GM23338 (cell line): ENCODE measurements at regions not wholly inside any gene's neighbourhood (a gene's known extent, or its start where the extent isn't known, plus 50 kb on each side); places are given as distances from the start of the nearest gene placed in this dataset.

Source experiments
- ATAC-seq: fragments of 200-7000 bp; cut with Tn5 transposase; 3 replicates; pipeline ENCODE4 v1.9.1; 2020
- DNase-seq: peaks from one replicate; pipeline ENCODE4 v3.0.0-alpha.2; 2015; ENCODE audit warnings: low spot score
- H2AFZ ChIP-seq: fragments of 200-600 bp; sonication (generic); 2 replicates; pipeline ENCODE4 v1.8.0; 2016; ENCODE audit warnings: antibody characterized with exemption, mild to moderate bottlenecking, moderate library complexity
- H3F3A ChIP-seq: fragments of 200-600 bp; sonication (generic); replicated peaks from 2 replicates; pipeline ENCODE4 v1.8.0; 2017; ENCODE audit warnings: antibody characterized with exemption, mixed run types, low read depth
- H3K27ac ChIP-seq: fragments of 200-600 bp; sonication (generic); 2 replicates; pipeline ENCODE4 v1.6.1; 2016; ENCODE audit warnings: low read depth
- H3K27me3 ChIP-seq: fragments of 200-600 bp; sonication (generic); 2 replicates; pipeline ENCODE4 v1.8.0; 2016; ENCODE audit warnings: mild to moderate bottlenecking, mixed run types, moderate library complexity; ENCODE audit not compliant: insufficient read depth
- H3K36me3 ChIP-seq: fragments of 200-600 bp; sonication (generic); 2 replicates; pipeline ENCODE4 v1.8.0; 2016; ENCODE audit warnings: mild to moderate bottlenecking; ENCODE audit not compliant: insufficient read depth
- H3K4me1 ChIP-seq: fragments of 200-600 bp; sonication (generic); 2 replicates; pipeline ENCODE4 v1.8.0; 2016; ENCODE audit warnings: mild to moderate bottlenecking, moderate library complexity; ENCODE audit not compliant: insufficient read depth
- H3K4me2 ChIP-seq: fragments of 200-600 bp; sonication (generic); 2 replicates; pipeline ENCODE4 v1.7.1; 2017; ENCODE audit warnings: mixed run types
- H3K4me3 ChIP-seq: fragments of 200-600 bp; sonication (generic); 2 replicates; pipeline ENCODE4 v1.6.1; 2016; ENCODE audit warnings: mixed run types
- H3K79me2 ChIP-seq: fragments of 200-600 bp; sonication (generic); replicated peaks from 2 replicates; pipeline ENCODE4 v1.8.0; 2017; ENCODE audit warnings: mild to moderate bottlenecking; ENCODE audit not compliant: insufficient read depth
- H3K9me2 ChIP-seq: fragments of 200-600 bp; sonication (generic); 2 replicates; pipeline ENCODE4 v1.8.0; 2017; ENCODE audit not compliant: insufficient read depth
- H4K20me1 ChIP-seq: fragments of 200-600 bp; sonication (generic); replicated peaks from 2 replicates; pipeline ENCODE4 v1.8.0; 2017; ENCODE audit warnings: mild to moderate bottlenecking; ENCODE audit not compliant: insufficient read depth
- H3K27ac Mint-ChIP-seq: 2 replicates; pipeline ENCODE4 v1.8.0; 2020; ENCODE audit warnings: inconsistent platforms, mild to moderate bottlenecking, moderate library complexity, mixed read lengths
- H3K27me3 Mint-ChIP-seq: 3 replicates; pipeline ENCODE4 v1.8.0; 2022; ENCODE audit warnings: low read depth, mild to moderate bottlenecking, moderate library complexity, mixed read lengths, inconsistent platforms; ENCODE audit not compliant: insufficient read depth, poor library complexity
- H3K36me3 Mint-ChIP-seq: 3 replicates; pipeline ENCODE4 v1.8.0; 2021; ENCODE audit warnings: low read depth, mild to moderate bottlenecking, inconsistent platforms, moderate library complexity, mixed read lengths
- H3K4me1 Mint-ChIP-seq: 3 replicates; pipeline ENCODE4 v1.8.0; 2020; ENCODE audit warnings: mild to moderate bottlenecking, inconsistent platforms, mixed read lengths
- H3K4me3 Mint-ChIP-seq: 3 replicates; pipeline ENCODE4 v1.8.0; 2021; ENCODE audit warnings: moderate library complexity, mild to moderate bottlenecking, inconsistent platforms, mixed read lengths
- H3K9me3 Mint-ChIP-seq: 3 replicates; pipeline ENCODE4 v1.8.0; 2020; ENCODE audit warnings: moderate library complexity, mild to moderate bottlenecking, inconsistent platforms, mixed read lengths
- CREB1 ChIP-seq: fragments of 250-450 bp; sonication (Bioruptor Pico); IDR thresholded peaks from 2 replicates; pipeline ENCODE4 v1.5.0; 2020; ENCODE audit warnings: low read depth, mild to moderate bottlenecking, moderate library complexity
- EZH2 ChIP-seq: fragments of 200-600 bp; sonication (generic); IDR thresholded peaks from one replicate; pipeline ENCODE4 v1.8.0; 2017; ENCODE audit warnings: antibody characterized with exemption, mild to moderate bottlenecking, low read depth; ENCODE audit not compliant: unreplicated experiment
- EZH2phosphoT487 ChIP-seq: fragments of 200-600 bp; sonication (generic); IDR thresholded peaks from one replicate; pipeline ENCODE4 v1.8.1; 2018; ENCODE audit warnings: antibody characterized with exemption; ENCODE audit not compliant: unreplicated experiment
- JUNB ChIP-seq: IDR thresholded peaks from one replicate; pipeline ENCODE4 v1.6.1; 2016; ENCODE audit warnings: antibody characterized with exemption; ENCODE audit not compliant: unreplicated experiment
- NANOG ChIP-seq: IDR thresholded peaks from 2 replicates; pipeline ENCODE4 v1.6.1; 2016; ENCODE audit warnings: antibody characterized with exemption, borderline replicate concordance
- POLR2AphosphoS5 ChIP-seq: IDR thresholded peaks from 2 replicates; pipeline ENCODE4 v1.6.1; 2016; ENCODE audit warnings: antibody characterized with exemption, low read depth
- STAT1 ChIP-seq: IDR thresholded peaks from one replicate; pipeline ENCODE4 v1.6.1; 2016; ENCODE audit warnings: antibody characterized with exemption; ENCODE audit not compliant: unreplicated experiment
- ZNF114 ChIP-seq: fragments of 250-450 bp; sonication (Bioruptor Pico); IDR thresholded peaks from 2 replicates; pipeline ENCODE4 v1.5.0; 2020; ENCODE audit warnings: mild to moderate bottlenecking, moderate library complexity
- ZNF331 ChIP-seq: fragments of 250-450 bp; sonication (Bioruptor Pico); IDR thresholded peaks from 2 replicates; pipeline ENCODE4 v1.5.0; 2020; ENCODE audit warnings: low read depth, mild to moderate bottlenecking, moderate library complexity
- TF ChIP-seq, protein P1 (sequence below): IDR thresholded peaks from 2 replicates; pipeline ENCODE4 v1.6.1; 2016; ENCODE audit warnings: antibody characterized with exemption
- TF ChIP-seq, protein P2 (sequence below): IDR thresholded peaks from one replicate; pipeline ENCODE4 v1.6.1; 2018; ENCODE audit warnings: antibody characterized with exemption; ENCODE audit not compliant: unreplicated experiment
- TF ChIP-seq, protein P3 (sequence below), 2 experiments: fragments of 200-600 bp in 1 of 2; sonication (generic) in 1 of 2; conservative IDR thresholded peaks; 2 replicates each; pipeline versions ENCODE4 v1.5.1 to v1.6.1; 2016 to 2017; ENCODE audit warnings: antibody characterized with exemption in 2 of 2, low read depth in 2 of 2, mild to moderate bottlenecking in 2 of 2, moderate library complexity in 1 of 2
- TF ChIP-seq, protein P4 (sequence below): fragments of 250-450 bp; sonication (Bioruptor Pico); IDR thresholded peaks from 2 replicates; pipeline ENCODE4 v1.5.0; 2020; ENCODE audit warnings: mild to moderate bottlenecking, moderate library complexity

DNA sequence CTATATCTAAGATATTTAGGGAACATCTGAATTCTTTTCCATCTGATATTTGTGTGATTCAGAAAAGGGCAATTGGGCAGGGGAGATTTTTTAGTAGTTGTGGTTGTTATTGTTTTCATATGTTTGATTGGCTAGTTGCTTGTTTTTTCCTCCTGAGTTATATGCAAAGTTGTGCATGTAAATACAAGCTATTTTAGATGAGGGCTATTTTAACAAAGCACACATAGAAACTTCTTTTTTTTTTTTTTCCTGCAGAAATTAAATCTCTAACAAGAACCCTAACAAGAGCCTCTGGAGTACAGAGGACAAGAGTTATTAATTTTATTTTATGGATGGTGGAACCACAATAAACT lies 559.1 kb downstream of the CETN3 start:
- H2AFZ ChIP-seq = 0 out of 2 replicates have a peak overlapping the region, but pooled peaks have one; percentile 69
- H4K20me1 ChIP-seq = no peaks in the 10 kb centered on the region
- TF ChIP-seq, protein P1, sequence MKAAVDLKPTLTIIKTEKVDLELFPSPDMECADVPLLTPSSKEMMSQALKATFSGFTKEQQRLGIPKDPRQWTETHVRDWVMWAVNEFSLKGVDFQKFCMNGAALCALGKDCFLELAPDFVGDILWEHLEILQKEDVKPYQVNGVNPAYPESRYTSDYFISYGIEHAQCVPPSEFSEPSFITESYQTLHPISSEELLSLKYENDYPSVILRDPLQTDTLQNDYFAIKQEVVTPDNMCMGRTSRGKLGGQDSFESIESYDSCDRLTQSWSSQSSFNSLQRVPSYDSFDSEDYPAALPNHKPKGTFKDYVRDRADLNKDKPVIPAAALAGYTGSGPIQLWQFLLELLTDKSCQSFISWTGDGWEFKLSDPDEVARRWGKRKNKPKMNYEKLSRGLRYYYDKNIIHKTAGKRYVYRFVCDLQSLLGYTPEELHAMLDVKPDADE = no peak
- TF ChIP-seq ZNF114 (CRISPR knock-in tag) (no peak), NANOG (no peak), POLR2AphosphoS5 (no peak), JUNB (no peak), CREB1 (no peak), EZH2 (no peak), STAT1 (no peak), EZH2phosphoT487 (no peak), ZNF331 (CRISPR knock-in tag) (no peak)
- TF ChIP-seq, protein P2, sequence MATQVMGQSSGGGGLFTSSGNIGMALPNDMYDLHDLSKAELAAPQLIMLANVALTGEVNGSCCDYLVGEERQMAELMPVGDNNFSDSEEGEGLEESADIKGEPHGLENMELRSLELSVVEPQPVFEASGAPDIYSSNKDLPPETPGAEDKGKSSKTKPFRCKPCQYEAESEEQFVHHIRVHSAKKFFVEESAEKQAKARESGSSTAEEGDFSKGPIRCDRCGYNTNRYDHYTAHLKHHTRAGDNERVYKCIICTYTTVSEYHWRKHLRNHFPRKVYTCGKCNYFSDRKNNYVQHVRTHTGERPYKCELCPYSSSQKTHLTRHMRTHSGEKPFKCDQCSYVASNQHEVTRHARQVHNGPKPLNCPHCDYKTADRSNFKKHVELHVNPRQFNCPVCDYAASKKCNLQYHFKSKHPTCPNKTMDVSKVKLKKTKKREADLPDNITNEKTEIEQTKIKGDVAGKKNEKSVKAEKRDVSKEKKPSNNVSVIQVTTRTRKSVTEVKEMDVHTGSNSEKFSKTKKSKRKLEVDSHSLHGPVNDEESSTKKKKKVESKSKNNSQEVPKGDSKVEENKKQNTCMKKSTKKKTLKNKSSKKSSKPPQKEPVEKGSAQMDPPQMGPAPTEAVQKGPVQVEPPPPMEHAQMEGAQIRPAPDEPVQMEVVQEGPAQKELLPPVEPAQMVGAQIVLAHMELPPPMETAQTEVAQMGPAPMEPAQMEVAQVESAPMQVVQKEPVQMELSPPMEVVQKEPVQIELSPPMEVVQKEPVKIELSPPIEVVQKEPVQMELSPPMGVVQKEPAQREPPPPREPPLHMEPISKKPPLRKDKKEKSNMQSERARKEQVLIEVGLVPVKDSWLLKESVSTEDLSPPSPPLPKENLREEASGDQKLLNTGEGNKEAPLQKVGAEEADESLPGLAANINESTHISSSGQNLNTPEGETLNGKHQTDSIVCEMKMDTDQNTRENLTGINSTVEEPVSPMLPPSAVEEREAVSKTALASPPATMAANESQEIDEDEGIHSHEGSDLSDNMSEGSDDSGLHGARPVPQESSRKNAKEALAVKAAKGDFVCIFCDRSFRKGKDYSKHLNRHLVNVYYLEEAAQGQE = no peak
- TF ChIP-seq, protein P3, sequence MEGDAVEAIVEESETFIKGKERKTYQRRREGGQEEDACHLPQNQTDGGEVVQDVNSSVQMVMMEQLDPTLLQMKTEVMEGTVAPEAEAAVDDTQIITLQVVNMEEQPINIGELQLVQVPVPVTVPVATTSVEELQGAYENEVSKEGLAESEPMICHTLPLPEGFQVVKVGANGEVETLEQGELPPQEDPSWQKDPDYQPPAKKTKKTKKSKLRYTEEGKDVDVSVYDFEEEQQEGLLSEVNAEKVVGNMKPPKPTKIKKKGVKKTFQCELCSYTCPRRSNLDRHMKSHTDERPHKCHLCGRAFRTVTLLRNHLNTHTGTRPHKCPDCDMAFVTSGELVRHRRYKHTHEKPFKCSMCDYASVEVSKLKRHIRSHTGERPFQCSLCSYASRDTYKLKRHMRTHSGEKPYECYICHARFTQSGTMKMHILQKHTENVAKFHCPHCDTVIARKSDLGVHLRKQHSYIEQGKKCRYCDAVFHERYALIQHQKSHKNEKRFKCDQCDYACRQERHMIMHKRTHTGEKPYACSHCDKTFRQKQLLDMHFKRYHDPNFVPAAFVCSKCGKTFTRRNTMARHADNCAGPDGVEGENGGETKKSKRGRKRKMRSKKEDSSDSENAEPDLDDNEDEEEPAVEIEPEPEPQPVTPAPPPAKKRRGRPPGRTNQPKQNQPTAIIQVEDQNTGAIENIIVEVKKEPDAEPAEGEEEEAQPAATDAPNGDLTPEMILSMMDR (conservative IDR thresholded peaks at IDR 0.05; ENCODE audit: low read depth in 2 of 2) = no peak
- TF ChIP-seq, protein P4, sequence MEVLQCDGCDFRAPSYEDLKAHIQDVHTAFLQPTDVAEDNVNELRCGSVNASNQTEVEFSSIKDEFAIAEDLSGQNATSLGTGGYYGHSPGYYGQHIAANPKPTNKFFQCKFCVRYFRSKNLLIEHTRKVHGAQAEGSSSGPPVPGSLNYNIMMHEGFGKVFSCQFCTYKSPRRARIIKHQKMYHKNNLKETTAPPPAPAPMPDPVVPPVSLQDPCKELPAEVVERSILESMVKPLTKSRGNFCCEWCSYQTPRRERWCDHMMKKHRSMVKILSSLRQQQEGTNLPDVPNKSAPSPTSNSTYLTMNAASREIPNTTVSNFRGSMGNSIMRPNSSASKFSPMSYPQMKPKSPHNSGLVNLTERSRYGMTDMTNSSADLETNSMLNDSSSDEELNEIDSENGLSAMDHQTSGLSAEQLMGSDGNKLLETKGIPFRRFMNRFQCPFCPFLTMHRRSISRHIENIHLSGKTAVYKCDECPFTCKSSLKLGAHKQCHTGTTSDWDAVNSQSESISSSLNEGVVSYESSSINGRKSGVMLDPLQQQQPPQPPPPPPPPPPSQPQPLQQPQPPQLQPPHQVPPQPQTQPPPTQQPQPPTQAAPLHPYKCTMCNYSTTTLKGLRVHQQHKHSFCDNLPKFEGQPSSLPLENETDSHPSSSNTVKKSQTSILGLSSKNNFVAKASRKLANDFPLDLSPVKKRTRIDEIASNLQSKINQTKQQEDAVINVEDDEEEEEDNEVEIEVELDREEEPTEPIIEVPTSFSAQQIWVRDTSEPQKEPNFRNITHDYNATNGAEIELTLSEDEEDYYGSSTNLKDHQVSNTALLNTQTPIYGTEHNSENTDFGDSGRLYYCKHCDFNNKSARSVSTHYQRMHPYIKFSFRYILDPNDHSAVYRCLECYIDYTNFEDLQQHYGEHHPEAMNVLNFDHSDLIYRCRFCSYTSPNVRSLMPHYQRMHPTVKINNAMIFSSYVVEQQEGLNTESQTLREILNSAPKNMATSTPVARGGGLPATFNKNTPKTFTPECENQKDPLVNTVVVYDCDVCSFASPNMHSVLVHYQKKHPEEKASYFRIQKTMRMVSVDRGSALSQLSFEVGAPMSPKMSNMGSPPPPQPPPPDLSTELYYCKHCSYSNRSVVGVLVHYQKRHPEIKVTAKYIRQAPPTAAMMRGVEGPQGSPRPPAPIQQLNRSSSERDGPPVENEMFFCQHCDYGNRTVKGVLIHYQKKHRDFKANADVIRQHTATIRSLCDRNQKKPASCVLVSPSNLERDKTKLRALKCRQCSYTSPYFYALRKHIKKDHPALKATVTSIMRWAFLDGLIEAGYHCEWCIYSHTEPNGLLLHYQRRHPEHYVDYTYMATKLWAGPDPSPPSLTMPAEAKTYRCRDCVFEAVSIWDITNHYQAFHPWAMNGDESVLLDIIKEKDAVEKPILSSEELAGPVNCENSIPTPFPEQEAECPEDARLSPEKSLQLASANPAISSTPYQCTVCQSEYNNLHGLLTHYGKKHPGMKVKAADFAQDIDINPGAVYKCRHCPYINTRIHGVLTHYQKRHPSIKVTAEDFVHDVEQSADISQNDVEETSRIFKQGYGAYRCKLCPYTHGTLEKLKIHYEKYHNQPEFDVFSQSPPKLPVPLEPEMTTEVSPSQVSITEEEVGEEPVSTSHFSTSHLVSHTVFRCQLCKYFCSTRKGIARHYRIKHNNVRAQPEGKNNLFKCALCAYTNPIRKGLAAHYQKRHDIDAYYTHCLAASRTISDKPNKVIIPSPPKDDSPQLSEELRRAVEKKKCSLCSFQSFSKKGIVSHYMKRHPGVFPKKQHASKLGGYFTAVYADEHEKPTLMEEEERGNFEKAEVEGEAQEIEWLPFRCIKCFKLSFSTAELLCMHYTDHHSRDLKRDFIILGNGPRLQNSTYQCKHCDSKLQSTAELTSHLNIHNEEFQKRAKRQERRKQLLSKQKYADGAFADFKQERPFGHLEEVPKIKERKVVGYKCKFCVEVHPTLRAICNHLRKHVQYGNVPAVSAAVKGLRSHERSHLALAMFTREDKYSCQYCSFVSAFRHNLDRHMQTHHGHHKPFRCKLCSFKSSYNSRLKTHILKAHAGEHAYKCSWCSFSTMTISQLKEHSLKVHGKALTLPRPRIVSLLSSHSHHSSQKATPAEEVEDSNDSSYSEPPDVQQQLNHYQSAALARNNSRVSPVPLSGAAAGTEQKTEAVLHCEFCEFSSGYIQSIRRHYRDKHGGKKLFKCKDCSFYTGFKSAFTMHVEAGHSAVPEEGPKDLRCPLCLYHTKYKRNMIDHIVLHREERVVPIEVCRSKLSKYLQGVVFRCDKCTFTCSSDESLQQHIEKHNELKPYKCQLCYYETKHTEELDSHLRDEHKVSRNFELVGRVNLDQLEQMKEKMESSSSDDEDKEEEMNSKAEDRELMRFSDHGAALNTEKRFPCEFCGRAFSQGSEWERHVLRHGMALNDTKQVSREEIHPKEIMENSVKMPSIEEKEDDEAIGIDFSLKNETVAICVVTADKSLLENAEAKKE = no peak
- H3K4me2 ChIP-seq = no peak overlapping the region
- no peaks in the 10 kb centered on the region for H3K36me3 Mint-ChIP-seq
- H3K4me3 ChIP-seq = no peak overlapping the region
- H3K27me3 Mint-ChIP-seq = no peaks in the 10 kb centered on the region
- peaks cover 12% of the 10 kb centered on the region for H3K4me1 ChIP-seq
- H3K9me2 ChIP-seq = no peaks in the 10 kb centered on the region
- ATAC-seq = no peak
- no peaks in the 10 kb centered on the region for H3K79me2 ChIP-seq
- H3K4me3 Mint-ChIP-seq = no peak overlapping the region
- no peaks in the 10 kb centered on the region for H3F3A ChIP-seq
- H3K4me1 Mint-ChIP-seq = peaks cover 27% of the 10 kb centered on the region
- no peaks in the 10 kb centered on the region for H3K9me3 Mint-ChIP-seq
- no peak overlapping the region for H3K27ac ChIP-seq
- no peak for DNase-seq
- no peaks in the 10 kb centered on the region for H3K27me3 ChIP-seq
- H3K36me3 ChIP-seq = no peaks in the 10 kb centered on the region
- H3K27ac Mint-ChIP-seq = no peak overlapping the region
